PC-9 (cell line): ENCODE measurements at regions not wholly inside any gene's neighbourhood (a gene's known extent, or its start where the extent isn't known, plus 50 kb on each side); places are given as distances from the start of the nearest gene placed in this dataset.

ENCODE experiments used
- BruUV-seq: library from RNA; stranded (reverse); fragments of 400-500 nt; replicated peaks from 2 replicates; lab custom pipeline; 2021; lab: Mats Ljungman, UMichigan
- CTCF ChIA-PET: fragments of 300-600 bp; sonication (Branson Sonifier 250); formaldehyde crosslinking; loops from one replicate; lab custom pipeline; 2022; ENCODE audit warnings: antibody characterized with exemption; lab: Charles Lee
- POLR2A ChIA-PET: fragments of 300-600 bp; sonication (Branson Sonifier 250); formaldehyde crosslinking; loops from one replicate; lab custom pipeline; 2022; ENCODE audit warnings: antibody characterized with exemption; ENCODE audit not compliant: unreplicated experiment; lab: Charles Lee
- DNase-seq, 2 experiments: peaks; one replicate each; pipeline versions ENCODE4 v3.0.0 to v3.0.0-alpha.2; 2015 to 2022; ENCODE audit warnings: mixed read lengths in 1 of 2
- H2AFZ ChIP-seq: fragments of 200-600 bp; sonication (generic); 2 replicates; pipeline ENCODE4 v1.8.1; 2017; ENCODE audit warnings: antibody characterized with exemption
- H3F3A ChIP-seq: fragments of 200-600 bp; sonication (generic); 2 replicates; pipeline ENCODE4 v1.8.1; 2017; ENCODE audit warnings: antibody characterized with exemption, mild to moderate bottlenecking, low read depth; ENCODE audit not compliant: insufficient read depth
- H3K27ac ChIP-seq: fragments of 200-600 bp; sonication (generic); 2 replicates; pipeline ENCODE4 v1.6.1; 2016; ENCODE audit warnings: mixed run types
- H3K27me3 ChIP-seq: fragments of 200-600 bp; sonication (generic); 2 replicates; pipeline ENCODE4 v1.6.1; 2016; ENCODE audit warnings: low read depth, mixed run types; ENCODE audit not compliant: insufficient read depth
- H3K36me3 ChIP-seq: fragments of 200-600 bp; sonication (generic); 2 replicates; pipeline ENCODE4 v1.6.1; 2016; ENCODE audit warnings: low read depth, mixed run types
- H3K4me1 ChIP-seq: fragments of 200-600 bp; sonication (generic); replicated peaks from 2 replicates; pipeline ENCODE4 v1.6.1; 2016; ENCODE audit warnings: mixed run types; ENCODE audit not compliant: insufficient read depth
- H3K4me2 ChIP-seq: fragments of 200-600 bp; sonication (generic); 2 replicates; pipeline ENCODE4 v1.6.1; 2017; ENCODE audit warnings: mixed run types
- H3K4me3 ChIP-seq: fragments of 200-600 bp; sonication (generic); 2 replicates; pipeline ENCODE4 v1.6.1; 2016; ENCODE audit warnings: mixed run types
- H3K79me2 ChIP-seq: fragments of 200-600 bp; sonication (generic); 2 replicates; pipeline ENCODE4 v1.6.1; 2017; ENCODE audit warnings: low read depth, mixed run types
- H3K9me2 ChIP-seq: fragments of 200-600 bp; sonication (generic); 2 replicates; pipeline ENCODE4 v1.8.1; 2017; ENCODE audit warnings: mild to moderate bottlenecking; ENCODE audit not compliant: insufficient read depth
- H3K9me3 ChIP-seq: fragments of 200-600 bp; sonication (generic); 2 replicates; pipeline ENCODE4 v1.8.1; 2016; ENCODE audit warnings: low read depth; ENCODE audit not compliant: insufficient read depth
- H4K20me1 ChIP-seq: fragments of 200-600 bp; sonication (generic); 2 replicates; pipeline ENCODE4 v1.8.1; 2017; ENCODE audit not compliant: insufficient read depth
- CTCF ChIP-seq: fragments of 200-600 bp; sonication (generic); conservative IDR thresholded peaks from 2 replicates; pipeline ENCODE4 v1.6.1; 2017; ENCODE audit warnings: mixed run types, antibody characterized with exemption, mild to moderate bottlenecking, moderate library complexity
- EZH2 ChIP-seq: fragments of 200-600 bp; sonication (generic); IDR thresholded peaks from 2 replicates; pipeline ENCODE4 v1.8.0; 2017; ENCODE audit warnings: antibody characterized with exemption, low read depth
- intact Hi-C: fragments of 100-400 bp; cut with micrococcal nuclease; formaldehyde crosslinking; loops from one replicate; pipeline ENCODE4 v1.10.0; 2022; ENCODE audit not compliant: unreplicated experiment

GRCh38 chr22:49142296-49142695 is 685.4 kb downstream of the BRD1 start:
- H3K36me3 ChIP-seq = no peaks in the 10 kb centered on the region
- no peak overlapping the region for H3K4me3 ChIP-seq
- no TSS peak for BruUV-seq
- H3K9me2 ChIP-seq = no peaks in the 10 kb centered on the region
- H3K27me3 ChIP-seq = peaks cover 91% of the 10 kb centered on the region
- ChIA-PET POLR2A (no interaction called here), CTCF (no interaction called here)
- no peak for DNase-seq
- no peak overlapping the region for H2AFZ ChIP-seq
- no peaks in the 10 kb centered on the region for H3K4me1 ChIP-seq
- no peaks in the 10 kb centered on the region for H3K79me2 ChIP-seq
- no peaks in the 10 kb centered on the region for H3F3A ChIP-seq
- H3K9me3 ChIP-seq = no peaks in the 10 kb centered on the region
- H4K20me1 ChIP-seq = no peaks in the 10 kb centered on the region
- intact Hi-C loops = no loop called here
- TF ChIP-seq CTCF = no peak
- no peak for TF ChIP-seq EZH2
- no peak overlapping the region for H3K4me2 ChIP-seq
- no peak overlapping the region for H3K27ac ChIP-seq

GRCh38 chr22:49141761-49142160 is 685.9 kb downstream of the BRD1 start:
- DNase-seq = no peak
- ChIA-PET POLR2A (no interaction called here), CTCF (no interaction called here)
- peaks cover 91% of the 10 kb centered on the region for H3K27me3 ChIP-seq
- no peaks in the 10 kb centered on the region for H3K9me3 ChIP-seq
- H3K79me2 ChIP-seq = no peaks in the 10 kb centered on the region
- no peaks in the 10 kb centered on the region for H3F3A ChIP-seq
- no peak overlapping the region for H3K4me2 ChIP-seq
- BruUV-seq = no TSS peak
- H4K20me1 ChIP-seq = no peaks in the 10 kb centered on the region
- intact Hi-C loops = no loop called here
- H3K4me1 ChIP-seq = no peaks in the 10 kb centered on the region
- H3K9me2 ChIP-seq = no peaks in the 10 kb centered on the region
- H2AFZ ChIP-seq = no peak overlapping the region
- no peak overlapping the region for H3K4me3 ChIP-seq
- H3K36me3 ChIP-seq = no peaks in the 10 kb centered on the region
- no peak for TF ChIP-seq CTCF
- no peak for TF ChIP-seq EZH2
- H3K27ac ChIP-seq = no peak overlapping the region

- DNase-seq = no peak
- intact Hi-C loops = no loop called here
- Histone ChIP-seq H3K9me2 (no peaks in the 10 kb centered on the region), H4K20me1 (no peaks in the 10 kb centered on the region), H3K9me3 (no peaks in the 10 kb centered on the region), H3K79me2 (no peaks in the 10 kb centered on the region), H3K27ac (no peak overlapping the region), H3K4me1 (no peaks in the 10 kb centered on the region), H3F3A (no peaks in the 10 kb centered on the region), H3K4me2 (no peak overlapping the region), H3K4me3 (no peak overlapping the region), H3K36me3 (no peaks in the 10 kb centered on the region), H2AFZ (no peak overlapping the region), H3K27me3 (peaks cover 91% of the 10 kb centered on the region)
- BruUV-seq = no TSS peak
- ChIA-PET POLR2A (no interaction called here), CTCF (no interaction called here)
- TF ChIP-seq EZH2 = no peak
Measured at GRCh38 chr22:49140911-49141665, 686.6 kb downstream of the BRD1 start.
